NCI-H2029 treated with DMSO at 0.1 percent for 48 hours (cell line): ENCODE measurements at regions not wholly inside any gene's neighbourhood (a gene's known extent, or its start where the extent isn't known, plus 50 kb on each side); places are given as distances from the start of the nearest gene placed in this dataset.
A peak's percentile ranks its signal among the peaks of the same experiment; 100 is the strongest.
"Not testable (repeated sequence)": the region's sequence is repeated elsewhere in the genome, so short reads cannot be mapped to it uniquely, and the experiment has no call there.

Experiments
- DNase-seq: peaks from one replicate; lab custom pipeline; 2025; lab: John Stamatoyannopoulos, UW

DNA sequence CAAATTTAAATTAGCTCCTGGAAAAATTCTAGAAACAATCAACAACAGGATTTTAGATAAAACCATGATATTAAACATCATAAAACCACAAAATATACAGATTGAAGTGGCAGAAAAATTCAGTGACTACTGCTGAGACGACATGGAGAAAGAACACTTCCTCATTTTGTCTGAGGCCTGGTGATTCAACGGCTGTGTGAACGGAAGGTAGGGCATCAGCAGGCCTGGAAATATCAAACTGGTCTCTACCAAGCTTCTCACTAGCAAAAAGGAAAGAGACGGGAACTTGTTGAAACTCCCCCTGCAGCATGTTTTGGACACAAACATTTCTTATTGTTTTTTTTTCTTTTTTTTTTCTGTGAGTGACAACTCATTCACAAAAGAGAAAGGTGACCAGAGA lies 58.0 kb upstream of the AHI1 start:
- no peak for DNase-seq

DNA sequence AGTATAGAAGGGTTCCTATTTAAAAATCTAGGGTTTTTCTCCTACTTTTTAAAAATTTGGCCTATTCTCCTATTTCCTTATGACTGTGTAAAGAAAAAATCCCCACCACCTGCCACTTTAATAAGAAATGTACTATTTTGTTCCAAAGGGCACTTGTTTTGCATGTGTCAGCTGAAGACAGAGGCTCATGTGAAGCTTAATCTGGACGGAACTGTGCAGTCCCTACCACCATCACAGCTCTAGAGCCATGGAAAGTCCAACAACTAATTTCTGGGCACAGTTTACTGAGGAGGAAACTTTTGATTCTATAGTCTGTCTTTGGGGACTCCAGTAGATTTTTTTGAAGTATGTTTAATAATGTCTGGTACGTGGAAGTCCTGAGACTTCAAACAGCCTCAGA lies 60.0 kb upstream of the AHI1 start:
- DNase-seq = no peak

DNA sequence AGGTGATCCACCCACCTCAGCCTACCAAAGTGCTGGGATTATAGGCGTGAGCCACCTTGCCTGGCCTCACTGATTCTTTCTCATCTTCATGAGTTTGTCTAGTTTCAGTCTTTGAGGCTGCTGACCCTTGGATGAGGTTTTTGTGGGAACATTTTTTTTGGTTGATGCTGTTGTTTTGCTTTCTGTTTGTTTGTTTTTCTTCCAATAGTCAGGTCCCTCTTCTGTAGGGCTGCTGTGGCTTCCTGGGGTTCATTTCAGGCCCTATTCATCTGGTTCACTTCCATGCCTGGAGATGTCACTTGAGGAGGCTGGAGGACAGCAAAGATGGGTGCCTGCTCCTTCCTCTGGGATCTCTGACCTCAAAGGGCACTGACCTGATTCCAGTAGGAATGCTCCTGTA lies 68.1 kb upstream of the AHI1 start:
- not testable (repeated sequence) for DNase-seq

GRCh38 chr6:135566311-135567068 lies 69.0 kb upstream of the AHI1 start:
- DNase-seq = no peak

DNA sequence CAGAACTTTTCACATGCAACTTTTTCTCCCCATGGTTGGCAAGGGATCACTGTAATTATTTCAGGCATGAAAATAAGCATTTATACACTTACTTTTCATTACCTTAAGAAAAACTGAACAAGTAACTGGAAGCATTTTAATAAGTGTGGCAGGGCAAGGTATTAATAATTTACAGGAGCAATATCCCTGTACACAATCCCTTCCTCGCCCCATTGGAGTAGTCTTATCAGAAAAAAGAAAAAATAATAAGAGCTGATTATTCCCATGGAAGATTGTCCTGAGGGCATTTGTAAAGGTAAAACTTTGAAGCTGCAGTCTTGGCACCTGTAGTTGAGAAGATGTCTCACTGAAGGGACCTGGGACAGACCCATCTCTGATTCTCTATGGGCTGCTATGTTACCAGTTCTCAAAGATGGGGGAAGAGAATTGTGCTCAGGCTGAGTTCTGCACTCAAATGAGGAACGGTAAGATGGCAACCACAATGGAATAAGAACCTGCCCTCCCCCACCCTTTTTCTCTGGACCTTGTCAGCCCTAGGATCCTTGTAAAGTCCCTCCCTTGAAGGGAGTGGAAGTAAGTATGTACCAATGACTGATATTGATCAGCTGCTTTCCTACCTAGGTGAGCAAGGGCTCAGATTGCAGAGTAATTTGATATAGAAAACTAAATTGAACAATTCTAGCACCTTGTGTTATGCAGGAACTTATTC lies 70.0 kb upstream of the AHI1 start:
- DNase-seq = no peak

DNA sequence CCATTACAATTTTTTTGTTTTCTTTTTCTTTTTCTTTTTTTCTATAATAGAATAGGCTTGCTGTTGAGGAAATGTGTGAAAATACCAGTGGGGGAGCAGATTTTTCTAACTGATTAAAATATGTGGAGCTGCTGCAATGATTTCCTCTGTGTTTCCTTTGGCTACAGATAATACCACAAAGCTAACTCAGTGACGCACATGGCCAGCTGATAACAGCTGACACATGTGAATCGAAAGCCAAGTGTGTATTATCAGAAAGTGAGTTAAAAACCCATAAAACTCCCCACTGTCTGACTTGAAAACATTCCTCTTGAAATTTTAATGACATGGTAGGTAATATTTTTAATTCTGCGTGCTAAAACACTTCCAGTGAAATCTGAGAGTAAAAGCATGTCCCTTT lies 70.8 kb upstream of the AHI1 start:
- DNase-seq = no peak

DNA sequence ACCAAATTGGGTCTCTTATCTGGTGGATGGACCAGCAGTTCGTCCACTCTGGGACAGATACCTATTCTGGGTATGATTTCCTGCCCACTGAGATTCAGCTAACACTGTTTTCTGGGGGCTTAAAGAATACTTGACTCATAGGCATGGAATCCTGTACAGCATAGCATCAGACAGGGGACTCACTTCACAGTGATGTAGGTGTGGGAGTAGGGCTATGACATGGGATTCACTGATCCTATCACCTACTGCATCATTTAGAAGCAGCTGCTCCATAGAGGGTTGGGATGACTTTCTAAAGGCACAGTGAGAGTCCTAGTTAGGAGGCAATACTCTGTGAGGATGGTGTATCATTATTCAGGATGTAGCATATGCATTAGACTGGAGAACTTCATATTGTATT lies 74.5 kb upstream of the AHI1 start:
- DNase-seq = no peak

DNA sequence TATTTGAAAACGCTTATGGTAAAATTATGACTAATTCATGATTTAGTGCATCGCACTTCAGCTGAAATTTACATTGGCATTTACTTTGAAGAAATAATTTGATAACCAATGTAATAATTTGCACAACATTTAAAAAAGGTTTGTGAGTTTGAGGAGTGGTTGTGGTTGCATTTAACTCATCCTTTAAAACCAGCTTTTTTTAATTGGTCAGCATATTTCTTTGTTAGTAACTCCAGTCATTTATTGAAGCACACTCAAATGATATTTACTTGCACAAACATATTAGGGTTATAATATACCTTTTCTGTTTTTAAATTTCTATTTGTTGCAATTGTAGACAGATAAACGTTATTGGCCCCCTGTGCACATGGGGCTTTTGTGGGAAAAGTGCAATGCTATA lies 78.1 kb upstream of the AHI1 start:
- no peak for DNase-seq

- DNase-seq = no peak
These were observed 78.5 kb upstream of the AHI1 start for GRCh38 chr6:135576055-135576454.

DNA sequence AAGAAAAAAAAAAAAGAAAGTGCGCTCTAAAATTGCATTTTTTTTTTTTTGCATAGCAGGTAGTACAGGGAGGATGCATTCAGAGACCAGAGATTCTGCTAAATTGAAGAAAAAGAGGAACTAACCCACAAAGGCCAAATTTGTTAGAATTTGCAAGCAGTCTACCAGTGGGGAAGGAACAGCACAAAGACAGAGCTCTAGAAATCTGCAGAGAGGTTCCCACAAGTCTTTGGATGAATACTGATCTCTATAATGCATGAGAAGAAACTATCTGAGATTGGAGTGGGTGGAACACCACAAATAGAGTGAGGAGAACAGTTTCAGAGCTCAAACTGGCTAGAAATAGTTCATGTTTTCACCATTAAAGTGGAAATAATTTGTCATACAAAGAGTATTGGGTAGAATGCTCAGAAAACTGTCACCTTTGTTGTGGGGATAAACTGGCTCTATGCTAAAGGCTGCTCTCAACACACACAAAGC lies 79.6 kb upstream of the AHI1 start:
- no peak for DNase-seq

- no peak for DNase-seq
These were observed 81.4 kb upstream of the AHI1 start for GRCh38 chr6:135578976-135579375.

DNA sequence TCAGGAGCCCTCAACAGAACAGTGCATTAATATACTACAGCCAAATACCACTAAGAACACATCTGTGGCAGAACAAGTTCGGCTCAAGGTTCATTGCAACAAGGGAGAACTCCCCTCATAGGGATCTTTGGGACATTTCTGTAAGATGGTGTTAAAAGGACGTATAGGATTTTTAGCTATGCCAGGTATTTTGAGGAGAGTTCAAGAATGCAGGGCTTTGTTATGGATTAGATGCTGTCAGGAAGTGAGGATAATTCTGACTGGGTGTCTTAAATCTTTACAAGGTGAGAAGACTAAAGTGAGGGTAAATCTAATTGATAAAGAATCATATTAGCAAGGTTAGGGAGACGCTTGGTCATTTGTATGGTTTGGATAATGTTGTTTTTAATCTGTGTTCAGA lies 83.7 kb upstream of the AHI1 start:
- DNase-seq = no peak

DNA sequence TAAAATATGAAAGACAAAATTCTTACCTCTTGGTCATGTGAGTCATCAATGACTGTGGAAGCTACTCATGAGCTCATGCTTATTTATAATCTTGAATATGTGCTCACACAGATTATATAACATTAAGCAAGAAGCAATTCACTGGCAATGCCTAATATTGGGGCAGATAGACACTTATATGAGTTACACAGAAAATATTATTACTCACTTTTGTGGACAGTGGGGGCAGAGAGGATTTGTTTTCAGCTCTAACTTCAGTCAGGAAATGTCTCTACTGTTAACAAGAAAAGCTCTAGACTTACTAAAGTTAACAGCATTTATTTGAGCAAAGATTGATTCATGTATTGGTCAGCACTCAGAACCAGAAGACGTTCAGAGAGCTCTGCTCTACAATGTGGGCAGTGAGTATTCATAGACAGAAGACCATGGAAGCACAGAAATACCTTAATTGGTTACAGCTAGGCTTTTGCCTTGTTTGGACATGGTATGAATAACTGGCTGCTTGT lies 85.8 kb upstream of the AHI1 start:
- no peak for DNase-seq

GRCh38 chr6:135586388-135586787 lies 88.8 kb upstream of the AHI1 start:
- DNase-seq = no peak

DNA sequence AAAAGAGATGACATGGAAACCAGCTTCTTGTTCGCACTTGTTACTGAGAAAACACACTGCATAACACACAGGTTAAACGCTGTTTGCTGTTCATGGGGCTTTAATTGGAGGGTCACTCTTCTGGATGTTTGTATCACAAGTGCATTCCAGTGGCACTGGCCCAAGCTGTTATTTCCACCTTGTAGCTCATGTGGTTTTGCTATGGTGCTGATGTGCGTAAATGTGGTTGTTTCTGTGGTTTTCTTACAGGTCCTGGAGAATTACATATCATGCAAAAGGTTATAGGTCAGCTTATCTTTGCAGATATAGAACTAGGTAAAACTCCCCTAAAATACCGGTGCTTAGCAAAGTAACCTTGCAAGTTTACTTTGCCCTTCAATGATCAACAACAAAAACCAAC lies 89.3 kb upstream of the AHI1 start:
- DNase-seq = no peak

- no peak for DNase-seq
These were observed 94.7 kb upstream of the AHI1 start for GRCh38 chr6:135592276-135592675.

DNA sequence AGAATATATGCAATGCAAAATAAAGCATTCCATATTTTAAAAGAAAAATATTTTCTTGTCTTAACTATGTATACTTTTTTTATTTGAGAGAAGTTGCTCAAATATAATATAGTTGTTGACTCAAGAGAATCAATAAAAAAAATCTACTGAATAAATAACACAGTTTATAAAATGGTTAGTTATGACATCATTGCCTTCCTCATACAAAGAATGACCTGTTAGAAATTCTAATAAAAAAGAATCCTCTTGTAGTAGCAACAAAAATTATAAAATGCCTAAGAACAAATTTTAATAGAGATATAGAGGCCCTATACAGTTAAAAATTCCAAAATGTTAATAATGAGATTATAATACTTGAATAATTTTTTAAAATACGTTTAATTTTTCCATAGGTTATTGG lies 96.5 kb upstream of the AHI1 start:
- no peak for DNase-seq

DNA sequence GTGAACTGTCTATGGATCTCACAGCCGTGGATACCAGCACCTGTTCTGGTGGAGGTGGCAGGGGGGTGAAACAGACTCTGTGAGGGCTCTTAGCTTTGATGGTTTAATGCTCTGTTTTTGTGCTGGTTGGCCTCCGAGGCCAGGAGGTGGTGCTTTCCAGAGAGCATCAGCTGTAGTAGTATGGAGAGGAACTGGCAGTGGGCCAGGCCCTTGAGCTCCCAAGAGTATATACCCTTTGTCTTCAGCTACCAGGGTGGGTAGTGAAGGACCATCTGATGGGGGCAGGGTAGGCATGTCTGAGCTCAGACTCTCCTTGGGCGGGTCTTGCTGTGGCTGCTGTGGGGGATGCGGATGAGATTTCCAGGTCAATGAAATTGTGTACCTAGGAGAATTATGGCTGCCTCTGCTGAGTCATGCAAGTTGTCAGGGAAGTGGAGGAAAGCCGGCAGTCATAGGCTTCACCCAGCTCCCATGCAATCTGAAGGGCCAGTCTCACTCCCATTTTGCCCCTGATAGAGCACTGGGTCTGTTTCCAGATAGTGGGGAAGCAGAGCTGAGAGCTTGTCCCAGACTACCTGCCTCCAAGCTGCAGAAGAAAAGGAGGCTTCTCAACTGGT lies 102.7 kb upstream of the AHI1 start:
- DNase-seq = peak; percentile 66

- no peak for DNase-seq
These were observed 103.4 kb upstream of the AHI1 start for GRCh38 chr6:135600931-135601330.

DNA sequence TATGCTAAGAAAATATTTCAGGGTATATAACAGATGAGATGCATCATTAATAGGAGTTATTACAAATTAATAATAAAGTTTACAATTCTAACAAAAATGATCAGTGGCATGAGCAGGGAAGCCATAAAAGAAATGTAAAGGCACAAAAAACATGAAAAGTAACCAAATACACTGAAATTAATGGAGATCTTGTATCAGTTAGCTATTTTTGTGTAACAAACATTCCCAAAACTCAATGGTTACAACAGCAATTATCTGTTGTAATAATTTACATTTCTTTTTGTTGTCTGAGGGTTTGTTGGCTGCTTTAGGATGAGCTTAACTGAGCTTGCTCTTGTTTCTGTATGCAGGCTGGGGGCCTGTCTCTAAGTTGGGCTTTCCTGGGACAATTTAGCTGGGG lies 104.3 kb upstream of the AHI1 start:
- no peak for DNase-seq

DNA sequence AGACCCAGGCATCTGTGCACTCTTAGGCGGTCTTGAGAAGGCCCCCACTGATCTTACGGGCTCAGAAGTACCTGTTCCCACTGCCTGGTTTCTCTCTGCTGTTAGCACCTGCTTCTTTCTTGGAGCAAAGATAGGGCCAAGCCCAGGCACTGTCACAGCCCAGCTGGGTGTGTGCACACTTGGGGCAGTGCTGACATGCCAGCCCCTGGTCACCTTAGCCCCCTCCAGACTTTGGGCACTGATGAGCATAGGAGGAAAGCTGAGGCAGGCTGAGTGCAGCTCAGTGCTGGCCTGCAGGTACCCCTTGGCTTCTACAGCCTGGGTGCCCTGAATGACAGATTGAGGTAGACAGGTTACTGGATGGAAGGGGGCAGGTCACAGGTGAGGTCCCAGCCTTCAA lies 105.7 kb upstream of the AHI1 start:
- no peak for DNase-seq

- DNase-seq = no peak
These were observed 106.7 kb upstream of the AHI1 start for GRCh38 chr6:135604035-135604860.
